Panc1 (cell line): ENCODE measurements at regions not wholly inside any gene's neighbourhood (a gene's known extent, or its start where the extent isn't known, plus 50 kb on each side); places are given as distances from the start of the nearest gene placed in this dataset.

Experiments
- ATAC-seq: fragments of 200-7000 bp; cut with Tn5 transposase; 2 replicates; pipeline ENCODE4 v1.9.1; 2020; ENCODE audit warnings: mild to moderate bottlenecking, moderate library complexity
- BruUV-seq: library from RNA; stranded (reverse); fragments of 400-500 nt; replicated peaks from 2 replicates; lab custom pipeline; 2021; lab: Mats Ljungman, UMichigan
- CTCF ChIA-PET: fragments of 300-600 bp; sonication (Branson Sonifier 250); formaldehyde crosslinking; loops from one replicate; lab custom pipeline; 2022; ENCODE audit warnings: antibody characterized with exemption; lab: Charles Lee
- POLR2A ChIA-PET: fragments of 300-600 bp; sonication (Branson Sonifier 250); formaldehyde crosslinking; loops from one replicate; lab custom pipeline; 2022; ENCODE audit warnings: antibody characterized with exemption; lab: Charles Lee
- DNase-seq: peaks from one replicate; pipeline ENCODE4 v3.0.0-alpha.2; 2010; ENCODE audit warnings: low read depth, low spot score
- H3K27ac ChIP-seq: 2 replicates; pipeline ENCODE4 v1.5.1; 2011; ENCODE audit warnings: mild to moderate bottlenecking, low read length, inconsistent platforms
- H3K27me3 ChIP-seq: fragments of 200-500 bp; sonication (Bioruptor generic); 2 replicates; pipeline ENCODE4 v1.6.0; 2014; ENCODE audit warnings: low read length, inconsistent platforms; ENCODE audit not compliant: control insufficient read depth, insufficient read depth
- H3K36me3 ChIP-seq: fragments of 200-500 bp; sonication (Bioruptor generic); 2 replicates; pipeline ENCODE4 v1.5.1; 2014; ENCODE audit warnings: inconsistent platforms, mild to moderate bottlenecking, low read length, moderate library complexity; ENCODE audit not compliant: control insufficient read depth, insufficient read depth
- H3K4me1 ChIP-seq: 2 replicates; pipeline ENCODE4 v1.5.1; 2011; ENCODE audit warnings: inconsistent platforms, mild to moderate bottlenecking, low read length, moderate library complexity; ENCODE audit not compliant: control insufficient read depth, insufficient read depth
- H3K4me3 ChIP-seq, 2 experiments: 2 replicates each; pipeline ENCODE4 v1.5.1; 2011 to 2012; ENCODE audit warnings: low read depth in 2 of 2, low read length in 2 of 2, mild to moderate bottlenecking in 2 of 2, inconsistent platforms in 1 of 2, moderate library complexity in 1 of 2
- H3K9me3 ChIP-seq: fragments of 200-500 bp; sonication (Bioruptor generic); 2 replicates; pipeline ENCODE4 v1.5.1; 2014; ENCODE audit warnings: low read depth, mild to moderate bottlenecking, inconsistent platforms, low read length, moderate library complexity; ENCODE audit not compliant: control insufficient read depth, insufficient read depth
- CTCF ChIP-seq: fragments of 450-650 bp; IDR thresholded peaks from 2 replicates; pipeline ENCODE4 v1.5.1; 2017; ENCODE audit warnings: mild to moderate bottlenecking
- POLR2AphosphoS5 ChIP-seq: IDR thresholded peaks from 2 replicates; pipeline ENCODE4 v1.6.1; 2012; ENCODE audit warnings: mild to moderate bottlenecking, low read depth, low read length, moderate library complexity
- REST ChIP-seq, 2 experiments: IDR thresholded peaks; 2 replicates each; pipeline ENCODE4 v1.6.1; 2011 to 2012; ENCODE audit warnings: low read depth in 2 of 2, control low read depth in 1 of 2, low read length in 1 of 2, mild to moderate bottlenecking in 1 of 2, moderate library complexity in 1 of 2; ENCODE audit not compliant: insufficient read depth in 1 of 2
- SIN3A ChIP-seq: IDR thresholded peaks from 2 replicates; pipeline ENCODE4 v1.6.1; 2012; ENCODE audit warnings: low read depth, mild to moderate bottlenecking, low read length, moderate library complexity, borderline replicate concordance; ENCODE audit not compliant: insufficient read depth
- TCF7L2 ChIP-seq: IDR thresholded peaks from 2 replicates; pipeline ENCODE4 v1.6.1; 2011; ENCODE audit warnings: mild to moderate bottlenecking, low read depth, low read length, inconsistent platforms
- in situ Hi-C: cut with HindIII; loops from 2 replicates; pipeline ENCODE4 v1.10.0; 2016; ENCODE audit warnings: low sequenced_read_pairs, low pct_unique_long_range_greater_than_20kb
- intact Hi-C: fragments of 100-400 bp; cut with micrococcal nuclease; formaldehyde crosslinking; loops from one replicate; pipeline ENCODE4 v1.10.0; 2022; ENCODE audit not compliant: unreplicated experiment

GRCh38 chr13:59409211-59409610 lies 754.5 kb downstream of the DIAPH3 start:
- Histone ChIP-seq H3K4me1 (no peaks in the 10 kb centered on the region), H3K36me3 (no peaks in the 10 kb centered on the region), H3K27ac (no peak overlapping the region), H3K4me3 (no peak overlapping the region), H3K27me3 (no peaks in the 10 kb centered on the region), H3K9me3 (no peaks in the 10 kb centered on the region)
- intact Hi-C loops (no loop called here), in situ Hi-C loops (no loop called here)
- CTCF ChIA-PET, result interaction anchor here (0.6 kb wide), 1 partner anchor 112 kb away, joined by 3 read pairs; no protein-coding TSS in a partner anchor
- ATAC-seq (no peak), DNase-seq (no peak)
- POLR2A ChIA-PET, result no interaction called here
- TF ChIP-seq POLR2AphosphoS5 (no peak), TCF7L2 (no peak), SIN3A (no peak), CTCF (no peak), REST (IDR thresholded peaks at IDR 0.05; ENCODE audit: insufficient read depth in 1 of 2, low read depth in 2 of 2, low read length in 1 of 2) (no peak)
- no TSS peak for BruUV-seq

- intact Hi-C loops, result no loop called here
- no peak overlapping the region for H3K27ac ChIP-seq
- H3K27me3 ChIP-seq, result no peaks in the 10 kb centered on the region
- H3K4me1 ChIP-seq, result no peaks in the 10 kb centered on the region
- ChIA-PET CTCF (no interaction called here), POLR2A (no interaction called here)
- TF ChIP-seq TCF7L2 (no peak), REST (IDR thresholded peaks at IDR 0.05; ENCODE audit: insufficient read depth in 1 of 2, low read depth in 2 of 2, low read length in 1 of 2) (no peak), CTCF (no peak), SIN3A (no peak), POLR2AphosphoS5 (no peak)
- no peaks in the 10 kb centered on the region for H3K9me3 ChIP-seq
- H3K36me3 ChIP-seq, result no peaks in the 10 kb centered on the region
- no peak for DNase-seq
- ATAC-seq, result no peak
- no peak overlapping the region for H3K4me3 ChIP-seq
- no TSS peak for BruUV-seq
- in situ Hi-C loops, result no loop called here
Observed at GRCh38 chr13:59409634-59410200, 754.0 kb downstream of the DIAPH3 start.
